GM12874 (cell line): ENCODE measurements at regions not wholly inside any gene's neighbourhood (a gene's known extent, or its start where the extent isn't known, plus 50 kb on each side); places are given as distances from the start of the nearest gene placed in this dataset.

Source experiments
- CTCF ChIP-seq: IDR thresholded peaks from 2 replicates; pipeline ENCODE4 v1.5.1; 2011; ENCODE audit warnings: low read depth, mild to moderate bottlenecking, control low read depth, low read length, moderate library complexity; ENCODE audit not compliant: insufficient read depth

GRCh38 chr2:59068255-59068654, 827.1 kb upstream of the FANCL start:
- TF ChIP-seq CTCF = no peak

DNA sequence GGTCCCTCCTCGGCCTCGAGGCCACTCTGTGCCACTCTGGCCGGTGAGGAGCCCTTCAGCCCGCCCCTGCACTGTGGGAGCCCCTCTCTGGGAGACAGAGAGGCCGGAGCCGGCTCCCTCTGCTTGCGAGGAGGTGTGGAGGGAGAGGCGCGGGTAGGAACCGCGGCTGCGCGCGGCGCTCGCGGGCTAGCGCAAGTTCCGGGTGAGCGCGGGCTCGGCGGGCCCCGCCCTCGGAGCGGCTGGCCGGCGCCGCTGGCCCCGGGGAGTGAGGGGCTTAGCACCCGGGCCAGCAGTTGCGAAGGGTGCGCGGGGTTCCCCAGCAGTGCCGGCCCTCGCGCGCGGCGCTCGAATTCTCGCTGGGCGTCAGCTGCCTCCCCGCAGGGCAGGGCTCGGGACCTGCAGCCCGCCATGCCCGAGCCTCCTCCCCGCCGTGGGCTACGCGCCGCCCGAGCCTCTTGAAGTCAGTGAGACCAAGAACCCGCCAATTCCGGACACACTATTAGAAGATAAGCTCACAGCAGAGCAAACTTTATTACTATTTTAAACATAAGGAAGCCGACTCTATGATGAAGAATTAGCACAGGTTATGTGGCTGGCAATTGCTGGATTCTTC, 825.8 kb upstream of the FANCL start:
- TF ChIP-seq CTCF = no peak

DNA sequence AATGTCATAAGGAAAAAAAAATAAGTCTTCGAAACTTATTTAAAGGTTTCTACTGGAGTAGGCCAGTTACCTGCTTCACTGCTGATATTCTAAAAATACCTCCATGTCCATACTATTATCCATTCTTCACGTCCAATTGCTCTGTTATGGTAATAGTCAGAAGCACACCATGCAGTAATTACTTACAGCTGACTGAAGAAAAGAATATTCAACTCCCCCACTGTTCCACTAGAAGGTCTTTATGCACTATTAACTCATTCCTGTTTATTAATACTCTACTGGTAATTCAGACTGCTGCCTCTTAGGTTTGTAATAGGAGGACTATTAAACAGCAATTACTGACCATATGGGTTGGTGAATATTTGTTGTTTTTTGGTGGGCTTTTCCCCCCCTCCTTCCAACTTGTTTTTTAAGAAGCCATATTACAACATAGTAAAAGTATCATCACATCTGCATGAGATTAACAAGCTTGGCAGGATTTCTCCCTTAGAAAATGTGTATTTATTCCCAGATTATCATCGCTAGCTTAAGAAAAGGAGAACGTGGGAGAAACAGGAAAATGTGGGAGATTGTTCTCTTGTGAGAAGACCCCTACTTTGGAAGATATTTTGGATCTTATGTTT, 806.4 kb upstream of the FANCL start:
- no peak for TF ChIP-seq CTCF

GRCh38 chr2:59046401-59047372, 805.6 kb upstream of the FANCL start:
- no peak for TF ChIP-seq CTCF

DNA sequence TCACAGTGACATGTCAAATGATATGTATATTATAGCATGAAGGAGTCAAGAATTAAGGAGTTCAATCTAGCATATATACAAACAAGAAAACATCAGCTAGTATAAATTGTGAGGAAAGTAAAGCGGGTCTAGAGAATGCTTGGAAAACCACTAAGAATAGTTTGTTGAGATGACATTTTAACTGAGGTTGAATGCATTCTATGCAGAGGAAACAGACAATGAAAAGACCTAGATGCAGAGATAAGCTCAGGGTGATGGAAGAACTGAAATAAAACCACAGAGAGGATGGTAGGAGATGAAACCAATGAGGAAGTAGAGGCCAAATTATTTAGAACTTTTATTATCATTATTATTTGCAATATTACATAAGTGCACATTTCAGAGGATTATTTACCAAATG, 803.6 kb upstream of the FANCL start:
- no peak for TF ChIP-seq CTCF

GRCh38 chr2:59041139-59041538, 800.0 kb upstream of the FANCL start:
- no peak for TF ChIP-seq CTCF

- TF ChIP-seq CTCF = no peak
Observed at GRCh38 chr2:59034837-59035236, 793.7 kb upstream of the FANCL start.
